C4-2B (cell line): ENCODE measurements at regions not wholly inside any gene's neighbourhood (a gene's known extent, or its start where the extent isn't known, plus 50 kb on each side); places are given as distances from the start of the nearest gene placed in this dataset.

Experiments used
- H3K27ac ChIP-seq: fragments of 450-650 bp; 2 replicates; pipeline ENCODE4 v1.5.1; 2017
- CTCF ChIP-seq: fragments of 450-650 bp; conservative IDR thresholded peaks from 2 replicates; pipeline ENCODE4 v1.5.1; 2017; ENCODE audit warnings: mild to moderate bottlenecking
- ZFX ChIP-seq: fragments of 450-650 bp; IDR thresholded peaks from 2 replicates; pipeline ENCODE4 v1.6.1; 2017

GRCh38 chr5:158297002-158297527 is 438.1 kb upstream of the CLINT1 start:
- TF ChIP-seq ZFX (no peak), CTCF (no peak)
- H3K27ac ChIP-seq, result no peak overlapping the region

- no peak overlapping the region for H3K27ac ChIP-seq
These were observed 435.8 kb upstream of the CLINT1 start for GRCh38 chr5:158294701-158295100.

GRCh38 chr5:158292981-158293380 is 434.0 kb upstream of the CLINT1 start:
- no peak overlapping the region for H3K27ac ChIP-seq
- TF ChIP-seq CTCF (no peak), ZFX (no peak)

More at GRCh38 chr5:158294701-158295100, 435.8 kb upstream of the CLINT1 start:
- TF ChIP-seq ZFX (no peak), CTCF (no peak)

GRCh38 chr5:158289967-158290366 is 431.0 kb upstream of the CLINT1 start:
- no peak overlapping the region for H3K27ac ChIP-seq
- TF ChIP-seq ZFX (no peak), CTCF (no peak)

- no peak overlapping the region for H3K27ac ChIP-seq
- no peak for TF ChIP-seq ZFX
- no peak for TF ChIP-seq CTCF
These were observed 429.3 kb upstream of the CLINT1 start for GRCh38 chr5:158288272-158288657.

GRCh38 chr5:158287643-158288271 is 428.8 kb upstream of the CLINT1 start:
- no peak overlapping the region for H3K27ac ChIP-seq
- TF ChIP-seq CTCF, result no peak

- H3K27ac ChIP-seq, result no peak overlapping the region
- TF ChIP-seq CTCF (no peak), ZFX (no peak)
These were observed 427.9 kb upstream of the CLINT1 start for GRCh38 chr5:158286827-158287226.
